H9 (cell line): ENCODE measurements at regions not wholly inside any gene's neighbourhood (a gene's known extent, or its start where the extent isn't known, plus 50 kb on each side); places are given as distances from the start of the nearest gene placed in this dataset.

Experiments
- DNase-seq: peaks from one replicate; pipeline ENCODE4 v3.0.0-alpha.2; 2017
- H2AFZ ChIP-seq: one replicate; pipeline ENCODE4 v1.6.1; 2013; ENCODE audit warnings: mild to moderate bottlenecking, low read length, control low read depth, moderate library complexity
- H2AK5ac ChIP-seq: 2 replicates; pipeline ENCODE4 v1.6.1; 2013; ENCODE audit warnings: low read length, control low read depth, mixed read lengths; ENCODE audit not compliant: insufficient read length
- H2BK120ac ChIP-seq: one replicate; pipeline ENCODE4 v1.6.1; 2013; ENCODE audit warnings: low read depth, mild to moderate bottlenecking, low read length, control low read depth, inconsistent platforms; ENCODE audit not compliant: poor library complexity, severe bottlenecking
- H2BK12ac ChIP-seq: 2 replicates; pipeline ENCODE4 v1.6.1; 2013; ENCODE audit warnings: low read length, control low read depth, mixed read lengths, low read depth; ENCODE audit not compliant: insufficient read length
- H2BK15ac ChIP-seq: 2 replicates; pipeline ENCODE4 v1.6.1; 2013; ENCODE audit warnings: low read depth, low read length, control low read depth
- H2BK20ac ChIP-seq: one replicate; pipeline ENCODE4 v1.6.1; 2013; ENCODE audit warnings: low read depth, mild to moderate bottlenecking, low read length, control low read depth, inconsistent platforms; ENCODE audit not compliant: poor library complexity, severe bottlenecking
- H2BK5ac ChIP-seq: 2 replicates; pipeline ENCODE4 v1.6.1; 2013; ENCODE audit warnings: low read length, control low read depth, mixed read lengths; ENCODE audit not compliant: insufficient read length
- H3K14ac ChIP-seq: 2 replicates; pipeline ENCODE4 v1.6.1; 2013; ENCODE audit warnings: low read length, control low read depth; ENCODE audit not compliant: insufficient read depth
- H3K18ac ChIP-seq: 2 replicates; pipeline ENCODE4 v1.6.1; 2013; ENCODE audit warnings: low read depth, mild to moderate bottlenecking, mixed read lengths, low read length, control low read depth; ENCODE audit not compliant: insufficient read length
- H3K23ac ChIP-seq: 2 replicates; pipeline ENCODE4 v1.6.1; 2013; ENCODE audit warnings: low read length, control low read depth, mixed read lengths, low read depth; ENCODE audit not compliant: insufficient read length
- H3K23me2 ChIP-seq: 2 replicates; pipeline ENCODE4 v1.6.1; 2013; ENCODE audit warnings: low read depth, mild to moderate bottlenecking, mixed read lengths, low read length, control low read depth; ENCODE audit not compliant: insufficient read length, poor library complexity, severe bottlenecking
- H3K27ac ChIP-seq: 2 replicates; pipeline ENCODE4 v1.5.1; 2013; ENCODE audit warnings: low read length, control low read depth, mixed read lengths, low read depth; ENCODE audit not compliant: insufficient read length
- H3K27me3 ChIP-seq: 2 replicates; pipeline ENCODE4 v1.6.1; 2013; ENCODE audit warnings: low read length, control low read depth, inconsistent platforms; ENCODE audit not compliant: insufficient read depth
- H3K4ac ChIP-seq: 2 replicates; pipeline ENCODE4 v1.6.1; 2013; ENCODE audit warnings: low read depth, mild to moderate bottlenecking, control low read depth, inconsistent platforms, low read length, moderate library complexity
- H3K4me1 ChIP-seq: 2 replicates; pipeline ENCODE4 v1.6.1; 2013; ENCODE audit warnings: low read length, control low read depth, inconsistent platforms; ENCODE audit not compliant: insufficient read depth
- H3K4me2 ChIP-seq: 2 replicates; pipeline ENCODE4 v1.6.1; 2013; ENCODE audit warnings: low read length, control low read depth, mixed read lengths; ENCODE audit not compliant: insufficient read length, insufficient read depth
- H3K56ac ChIP-seq: 2 replicates; pipeline ENCODE4 v1.6.1; 2013; ENCODE audit warnings: low read depth, mild to moderate bottlenecking, mixed read lengths, low read length, control low read depth; ENCODE audit not compliant: insufficient read length
- H3K79me1 ChIP-seq: 2 replicates; pipeline ENCODE4 v1.6.1; 2013; ENCODE audit warnings: low read depth, mild to moderate bottlenecking, moderate library complexity, low read length, control low read depth, inconsistent platforms; ENCODE audit not compliant: insufficient read depth, poor library complexity, severe bottlenecking
- H3K79me2 ChIP-seq: 2 replicates; pipeline ENCODE4 v1.6.1; 2013; ENCODE audit warnings: low read length, control low read depth, inconsistent platforms; ENCODE audit not compliant: insufficient read depth
- H3K9ac ChIP-seq: 2 replicates; pipeline ENCODE4 v1.6.1; 2013; ENCODE audit warnings: low read length, control low read depth, mixed read lengths; ENCODE audit not compliant: insufficient read length; ENCODE audit errors: extremely low read depth
- H3K9me3 ChIP-seq: one replicate; pipeline ENCODE4 v1.6.1; 2013; ENCODE audit warnings: low read depth, low read length, inconsistent platforms; ENCODE audit not compliant: control insufficient read depth
- H3T11ph ChIP-seq: one replicate; pipeline ENCODE4 v1.6.1; 2013; ENCODE audit warnings: mild to moderate bottlenecking, low read length, control low read depth, inconsistent platforms
- H4K20me1 ChIP-seq: one replicate; pipeline ENCODE4 v1.6.1; 2013; ENCODE audit not compliant: control insufficient read depth, insufficient read length, insufficient read depth
- H4K5ac ChIP-seq: 2 replicates; pipeline ENCODE4 v1.6.1; 2013; ENCODE audit warnings: low read depth, mild to moderate bottlenecking, mixed read lengths, low read length, control low read depth; ENCODE audit not compliant: insufficient read length
- H4K8ac ChIP-seq: replicated peaks from 2 replicates; pipeline ENCODE4 v1.6.1; 2013; ENCODE audit warnings: low read length, control low read depth, mixed read lengths, low read depth; ENCODE audit not compliant: insufficient read length
- H4K91ac ChIP-seq: 2 replicates; pipeline ENCODE4 v1.6.1; 2013; ENCODE audit warnings: low read depth, mild to moderate bottlenecking, moderate library complexity, mixed read lengths, low read length, control low read depth; ENCODE audit not compliant: insufficient read length
- H3K27ac Mint-ChIP-seq, 3 experiments: 2 replicates in 2 of 3; 3 replicates in 1 of 3; pipeline ENCODE4 v1.8.0; 2020 to 2021; ENCODE audit warnings: mixed read lengths in 3 of 3, mild to moderate bottlenecking in 1 of 3, moderate library complexity in 1 of 3
- H3K27me3 Mint-ChIP-seq: 2 replicates; pipeline ENCODE4 v1.8.0; 2021; ENCODE audit warnings: low read depth, mild to moderate bottlenecking, moderate library complexity, mixed read lengths
- H3K36me3 Mint-ChIP-seq, 3 experiments: 2 replicates in 2 of 3; 3 replicates in 1 of 3; pipeline ENCODE4 v1.8.0; 2020 to 2021; ENCODE audit warnings: low read depth in 3 of 3, mixed read lengths in 3 of 3; ENCODE audit not compliant: insufficient read depth in 1 of 3
- H3K4me1 Mint-ChIP-seq, 2 experiments: 2 replicates each; pipeline ENCODE4 v1.8.0; 2020; ENCODE audit warnings: mixed read lengths in 2 of 2
- H3K4me3 Mint-ChIP-seq, 2 experiments: 2 replicates in 1 of 2; 3 replicates in 1 of 2; pipeline ENCODE4 v1.8.0; 2020 to 2021; ENCODE audit warnings: mild to moderate bottlenecking in 2 of 2, mixed read lengths in 2 of 2, moderate library complexity in 1 of 2
- H3K9me3 Mint-ChIP-seq, 2 experiments: 2 replicates in 1 of 2; 3 replicates in 1 of 2; pipeline ENCODE4 v1.8.0; 2020; ENCODE audit warnings: mild to moderate bottlenecking in 2 of 2, mixed read lengths in 2 of 2, moderate library complexity in 1 of 2
- CTCF ChIP-seq: fragments of 200-600 bp; sonication (generic); conservative IDR thresholded peaks from 3 replicates; pipeline ENCODE4 v1.8.0; 2021; ENCODE audit warnings: antibody characterized with exemption, mild to moderate bottlenecking
- WGBS: extraction: QIAGEN DNeasy Blood & Tissue Kit; methylation state at CpG from one replicate; pipeline ENCODE4 v1.1.7; 2013; ENCODE audit warnings: missing lambda C conversion rate, low lambda C conversion rate, mixed read lengths; ENCODE audit not compliant: insufficient read length; ENCODE audit errors: extremely low coverage; 5-methylcytosine and 5-hydroxymethylcytosine counted together

GRCh38 chr2:54047658-54048057 lies 67.8 kb upstream of the ACYP2 start:
- Histone ChIP-seq H4K91ac (no peak overlapping the region), H3T11ph (no peak overlapping the region), H3K4me2 (no peak overlapping the region), H4K8ac (no peak overlapping the region), H3K18ac (no peak overlapping the region), H2AK5ac (no peak overlapping the region), H3K23ac (no peak overlapping the region), H4K20me1 (no peaks in the 10 kb centered on the region), H3K79me2 (no peaks in the 10 kb centered on the region), H3K4me1 (no peaks in the 10 kb centered on the region), H3K27me3 (no peaks in the 10 kb centered on the region), H3K23me2 (no peaks in the 10 kb centered on the region), H2BK15ac (no peak overlapping the region), H2AFZ (no peak overlapping the region), H3K9me3 (no peaks in the 10 kb centered on the region), H2BK120ac (no peak overlapping the region), H3K56ac (no peak overlapping the region), H3K79me1 (no peaks in the 10 kb centered on the region), H2BK5ac (no peak overlapping the region), H2BK12ac (no peak overlapping the region), H2BK20ac (no peak overlapping the region), H3K9ac (no peak overlapping the region), H3K14ac (no peak overlapping the region), H3K27ac (no peak overlapping the region), H4K5ac (no peak overlapping the region), H3K4ac (no peak overlapping the region)
- Mint-ChIP-seq H3K27me3 (no peaks in the 10 kb centered on the region; the same call in 1 of the 2 replicates), H3K36me3 (peaks cover 6 to 8% (median 7%) of the 10 kb centered on the region in 3 experiments; a peak in 4 of 7 replicates), H3K9me3 (peaks cover 5 to 13% of the 10 kb centered on the region in 2 experiments), H3K27ac (no peak overlapping the region), H3K4me1 (peaks cover 4 to 6% of the 10 kb centered on the region in 2 experiments; a peak in 3 of 4 replicates), H3K4me3 (no peak overlapping the region)
- TF ChIP-seq CTCF: no peak
- WGBS: no CpG with 5 or more reads among the region's 3 CpGs
- DNase-seq: no peak
